ENCODE measurements at regions not wholly inside any gene's neighbourhood (a gene's known extent, or its start where the extent isn't known, plus 50 kb on each side); places are given as distances from the start of the nearest gene placed in this dataset.

DNA sequence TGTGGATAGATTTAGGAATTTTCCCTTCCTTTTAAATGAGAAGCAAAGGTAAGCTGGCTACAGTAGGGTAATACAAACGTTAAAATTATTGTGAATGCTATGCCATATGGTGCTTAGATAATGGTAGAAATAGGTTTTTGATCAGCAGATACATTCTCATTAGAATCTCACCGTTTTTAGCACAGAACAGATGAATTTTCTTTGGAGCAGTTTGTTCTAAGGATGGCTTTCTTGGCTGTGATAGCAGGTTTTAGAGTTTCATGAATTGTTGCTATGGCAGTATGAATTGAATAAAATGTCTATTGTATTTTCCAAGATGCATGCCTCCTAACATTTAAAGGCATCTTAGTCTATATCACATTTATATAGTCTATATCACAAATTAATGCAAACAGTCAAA is 1394.5 kb downstream of the EPHA7 start:
- H3K9me3 Mint-ChIP-seq: peaks cover 3% of the 10 kb centered on the region
- H3K27ac Mint-ChIP-seq: no peak overlapping the region
- H3K27me3 Mint-ChIP-seq (ENCODE audit: low read depth): no peaks in the 10 kb centered on the region
- intact Hi-C loops (cut with micrococcal nuclease): no loop called here
- no peak overlapping the region for H3K4me3 Mint-ChIP-seq
- no peaks in the 10 kb centered on the region for H3K4me1 Mint-ChIP-seq (ENCODE audit: low read depth)
- DNase-seq: no peak
- CTCF ChIA-PET: no interaction called here
- no peaks in the 10 kb centered on the region for H3K36me3 Mint-ChIP-seq (ENCODE audit: low read depth)

DNA sequence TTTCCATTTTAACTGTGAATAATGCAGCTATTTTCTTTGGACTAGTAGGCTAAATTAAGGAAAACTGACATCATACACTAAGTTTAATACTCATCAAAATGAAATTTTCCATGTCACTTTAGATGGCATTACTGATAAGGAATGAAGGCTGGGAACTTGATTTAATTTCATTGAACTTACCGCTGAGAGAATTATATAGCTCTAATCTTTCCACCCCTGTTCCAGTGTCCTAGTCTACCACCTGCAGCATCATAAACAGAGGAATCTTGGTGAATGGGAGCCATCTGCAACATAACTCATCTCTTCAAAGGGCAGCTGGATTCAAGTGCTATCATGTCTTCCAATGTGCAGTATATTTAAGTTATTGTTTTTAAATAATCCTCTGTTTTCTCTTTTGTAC is 1395.2 kb downstream of the EPHA7 start:
- Mint-ChIP-seq H3K36me3 (ENCODE audit: low read depth) (no peaks in the 10 kb centered on the region), H3K9me3 (peaks cover 3% of the 10 kb centered on the region), H3K27me3 (ENCODE audit: low read depth) (no peaks in the 10 kb centered on the region), H3K27ac (no peak overlapping the region), H3K4me1 (ENCODE audit: low read depth) (no peaks in the 10 kb centered on the region), H3K4me3 (no peak overlapping the region)
- CTCF ChIA-PET: no interaction called here
- intact Hi-C loops (cut with micrococcal nuclease): no loop called here
- no peak for DNase-seq

DNA sequence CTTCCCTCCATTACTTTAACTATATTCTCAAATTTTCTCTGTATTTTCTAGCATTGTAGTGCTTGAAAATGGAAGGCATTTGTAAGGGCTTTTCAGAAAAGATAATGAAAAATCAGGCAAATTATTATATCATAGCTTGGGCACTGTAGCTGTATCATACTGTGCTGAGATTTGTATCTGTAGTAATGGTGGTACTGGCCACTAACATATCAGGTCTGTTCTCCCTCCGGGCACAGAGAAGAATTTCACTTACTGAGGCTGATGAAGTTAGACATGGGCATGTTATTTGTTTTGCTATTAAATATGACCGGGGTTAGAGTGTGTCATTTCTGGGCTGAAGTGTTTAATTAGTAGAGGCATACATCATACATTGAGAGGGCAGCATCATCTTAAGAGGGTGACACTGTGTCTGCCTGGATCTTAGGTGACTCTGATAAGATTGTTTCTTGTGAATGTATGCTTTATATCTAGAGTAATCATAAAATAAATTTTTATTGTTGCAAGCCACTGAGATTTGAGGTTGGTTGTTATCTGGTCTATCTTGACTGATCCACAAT is 1395.9 kb downstream of the EPHA7 start:
- no peaks in the 10 kb centered on the region for H3K4me1 Mint-ChIP-seq (ENCODE audit: low read depth)
- CTCF ChIA-PET: no interaction called here
- no peak overlapping the region for H3K4me3 Mint-ChIP-seq
- H3K27me3 Mint-ChIP-seq (ENCODE audit: low read depth): no peaks in the 10 kb centered on the region
- intact Hi-C loops (cut with micrococcal nuclease): no loop called here
- DNase-seq: no peak
- H3K36me3 Mint-ChIP-seq (ENCODE audit: low read depth): no peaks in the 10 kb centered on the region
- no peak overlapping the region for H3K27ac Mint-ChIP-seq
- peaks cover 3% of the 10 kb centered on the region for H3K9me3 Mint-ChIP-seq

DNA sequence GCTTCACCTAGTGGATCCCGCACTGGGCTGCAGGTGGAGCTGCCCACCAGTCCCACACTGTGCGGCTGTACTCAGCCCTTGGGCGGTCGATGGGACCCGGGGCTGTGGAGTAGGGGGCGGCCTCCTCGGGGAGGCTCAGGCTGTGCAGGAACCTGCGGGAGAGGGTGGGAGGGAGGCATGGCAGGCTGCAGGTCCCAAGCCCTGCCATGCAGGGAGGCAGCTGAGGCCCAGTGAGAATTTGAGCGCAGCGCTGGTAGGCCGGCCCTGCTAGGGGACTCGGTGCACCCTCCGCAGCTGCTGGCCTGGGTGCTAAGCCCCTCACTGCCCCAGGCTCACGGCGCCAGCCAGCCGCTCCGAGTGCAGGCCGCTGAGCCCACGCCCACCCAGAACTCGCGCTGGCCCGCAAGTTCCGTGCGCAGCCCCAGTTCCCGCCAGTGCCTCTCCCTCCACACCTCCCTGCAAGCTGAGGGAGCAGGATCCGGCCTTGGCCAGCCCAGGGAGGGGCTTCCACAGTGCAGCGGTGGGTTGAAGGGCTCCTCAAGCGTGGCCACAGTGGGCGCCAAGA is 1407.6 kb downstream of the EPHA7 start:
- CTCF ChIA-PET: no interaction called here
- Mint-ChIP-seq H3K4me3 (no peak overlapping the region), H3K9me3 (peaks cover 5% of the 10 kb centered on the region), H3K27ac (no peak overlapping the region), H3K27me3 (ENCODE audit: low read depth) (no peaks in the 10 kb centered on the region), H3K4me1 (ENCODE audit: low read depth) (no peaks in the 10 kb centered on the region), H3K36me3 (ENCODE audit: low read depth) (no peaks in the 10 kb centered on the region)
- intact Hi-C loops (cut with micrococcal nuclease): no loop called here
- no peak for DNase-seq

DNA sequence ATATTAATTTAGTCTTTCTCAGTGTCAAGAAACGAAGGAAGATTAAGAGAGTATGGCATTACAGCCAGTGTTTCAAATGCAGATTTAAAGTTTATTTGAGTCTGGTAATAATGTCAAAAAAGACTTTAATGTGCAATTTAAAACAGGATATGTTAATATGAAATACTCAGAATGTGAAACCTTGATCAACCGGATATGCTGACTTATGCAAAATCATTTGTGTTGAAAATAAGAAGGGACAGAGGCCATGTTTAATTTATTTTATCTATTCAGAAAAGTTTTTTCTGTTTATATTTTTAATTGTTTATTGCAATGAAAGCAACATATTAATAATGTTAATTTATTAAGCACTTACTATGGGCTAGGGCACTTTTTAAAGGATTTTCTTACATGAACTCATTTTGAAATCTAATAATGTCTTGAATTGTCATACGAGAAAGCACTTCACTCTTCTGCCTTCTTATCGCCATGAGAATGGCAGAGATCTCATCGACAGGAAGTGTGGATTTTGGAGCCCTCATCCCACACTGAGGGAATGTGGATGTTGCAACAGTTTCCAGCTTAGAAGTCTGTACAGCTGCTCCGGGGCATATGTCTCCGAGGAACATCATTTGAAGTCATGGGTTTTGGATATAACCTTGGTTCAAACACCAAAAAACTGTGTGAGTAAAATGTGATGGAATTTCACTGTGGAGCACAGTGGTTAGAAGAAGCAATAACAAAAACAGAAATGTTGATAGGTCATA is 1410.4 kb downstream of the EPHA7 start:
- H3K4me1 Mint-ChIP-seq (ENCODE audit: low read depth): no peaks in the 10 kb centered on the region
- CTCF ChIA-PET: no interaction called here
- H3K27ac Mint-ChIP-seq: no peak overlapping the region
- no peak for DNase-seq
- no peaks in the 10 kb centered on the region for H3K27me3 Mint-ChIP-seq (ENCODE audit: low read depth)
- intact Hi-C loops (cut with micrococcal nuclease): no loop called here
- H3K4me3 Mint-ChIP-seq: no peak overlapping the region
- peaks cover 4% of the 10 kb centered on the region for H3K9me3 Mint-ChIP-seq
- H3K36me3 Mint-ChIP-seq (ENCODE audit: low read depth): no peaks in the 10 kb centered on the region

DNA sequence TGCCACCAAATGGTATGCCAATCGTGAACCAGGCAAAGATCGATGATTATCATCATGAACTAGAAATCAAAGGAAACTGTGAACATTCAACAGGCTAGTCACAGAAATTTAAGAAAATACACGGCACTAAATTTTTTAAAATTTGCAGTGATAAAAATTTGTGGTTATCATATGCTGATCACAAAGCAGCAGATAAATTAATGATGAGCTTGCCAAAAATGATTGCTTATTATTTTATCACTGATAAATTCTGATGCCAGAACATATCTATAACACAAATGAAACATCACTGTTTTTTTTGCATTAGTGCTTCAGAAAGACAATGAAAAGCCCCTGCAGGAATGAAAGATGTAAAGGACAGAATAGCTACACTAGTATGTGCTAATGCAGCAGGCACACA is 1413.2 kb upstream of the MAP3K7 start:
- intact Hi-C loops (cut with micrococcal nuclease): no loop called here
- Mint-ChIP-seq H3K9me3 (peaks cover 1% of the 10 kb centered on the region), H3K4me3 (no peak overlapping the region), H3K4me1 (ENCODE audit: low read depth) (no peaks in the 10 kb centered on the region), H3K36me3 (ENCODE audit: low read depth) (no peaks in the 10 kb centered on the region), H3K27me3 (ENCODE audit: low read depth) (no peaks in the 10 kb centered on the region), H3K27ac (no peak overlapping the region)
- CTCF ChIA-PET: no interaction called here
- DNase-seq: no peak

DNA sequence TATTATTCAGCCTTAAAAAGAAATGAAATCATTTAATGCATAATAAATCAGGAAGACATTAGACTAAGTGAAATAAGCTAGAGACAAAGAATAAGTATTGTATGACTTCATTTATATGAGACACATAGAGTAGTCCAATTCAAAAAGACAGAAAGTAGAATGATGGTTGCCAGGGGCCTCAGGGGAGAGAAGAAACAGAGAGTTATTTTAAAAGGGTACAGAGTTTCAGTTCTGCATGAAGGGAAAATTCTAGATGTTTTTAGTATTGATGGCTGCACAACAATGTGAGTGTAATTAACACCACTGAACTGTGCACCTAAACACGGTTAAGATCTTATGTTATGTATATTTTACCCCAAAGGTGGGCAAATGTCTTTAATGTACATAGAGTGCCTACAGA is 1407.9 kb upstream of the MAP3K7 start:
- peaks cover 13% of the 10 kb centered on the region for H3K9me3 Mint-ChIP-seq
- DNase-seq: no peak
- CTCF ChIA-PET: no interaction called here
- H3K4me1 Mint-ChIP-seq (ENCODE audit: low read depth): no peaks in the 10 kb centered on the region
- intact Hi-C loops (cut with micrococcal nuclease): no loop called here
- H3K27me3 Mint-ChIP-seq (ENCODE audit: low read depth): no peaks in the 10 kb centered on the region
- no peak overlapping the region for H3K4me3 Mint-ChIP-seq
- no peaks in the 10 kb centered on the region for H3K36me3 Mint-ChIP-seq (ENCODE audit: low read depth)
- no peak overlapping the region for H3K27ac Mint-ChIP-seq

DNA sequence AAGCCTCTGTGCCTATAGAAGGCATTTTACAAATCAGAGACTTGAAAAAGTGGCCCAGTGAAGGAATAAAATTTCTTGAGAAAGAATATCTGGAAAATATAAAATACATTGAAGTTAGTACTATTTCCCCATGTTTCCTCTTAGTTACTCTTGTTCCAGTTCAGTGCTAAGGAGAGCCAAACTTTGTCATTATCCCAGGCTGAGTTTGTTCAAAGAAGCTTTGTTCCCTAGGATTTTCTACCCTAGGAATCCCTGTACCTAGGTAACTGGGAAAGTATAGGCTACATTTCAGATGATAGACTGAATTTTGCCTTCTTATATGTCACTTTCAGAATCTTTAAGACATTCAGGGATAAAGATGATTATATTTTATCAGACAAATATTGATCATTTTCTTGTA is 1395.7 kb upstream of the MAP3K7 start:
- Mint-ChIP-seq H3K36me3 (ENCODE audit: low read depth) (no peaks in the 10 kb centered on the region), H3K4me3 (no peak overlapping the region), H3K27ac (no peak overlapping the region), H3K27me3 (ENCODE audit: low read depth) (no peaks in the 10 kb centered on the region), H3K9me3 (no peaks in the 10 kb centered on the region), H3K4me1 (ENCODE audit: low read depth) (no peaks in the 10 kb centered on the region)
- intact Hi-C loops (cut with micrococcal nuclease): no loop called here
- CTCF ChIA-PET: no interaction called here
- DNase-seq: no peak

DNA sequence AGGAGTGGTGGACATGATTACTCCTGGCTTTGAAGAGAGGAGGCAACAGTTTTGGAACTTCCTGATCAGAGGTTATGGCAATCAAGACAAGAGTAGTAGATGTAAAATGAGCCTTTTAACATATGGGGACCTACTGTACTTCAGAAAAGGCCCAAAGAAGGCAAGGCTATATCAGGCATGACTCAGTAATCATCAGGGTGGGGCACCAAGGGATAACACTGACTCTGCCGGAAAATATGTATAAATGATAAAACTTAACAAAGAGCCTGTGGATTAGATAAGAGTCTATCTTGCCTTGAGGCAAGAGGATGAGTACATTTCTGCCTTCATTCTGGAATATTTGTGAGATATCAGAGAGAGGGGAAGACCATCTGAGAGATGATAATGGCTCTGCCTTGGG is 1389.9 kb upstream of the MAP3K7 start:
- no peaks in the 10 kb centered on the region for H3K36me3 Mint-ChIP-seq (ENCODE audit: low read depth)
- no peak overlapping the region for H3K27ac Mint-ChIP-seq
- CTCF ChIA-PET: no interaction called here
- H3K27me3 Mint-ChIP-seq (ENCODE audit: low read depth): no peaks in the 10 kb centered on the region
- peaks cover 7% of the 10 kb centered on the region for H3K9me3 Mint-ChIP-seq
- no peak for DNase-seq
- H3K4me1 Mint-ChIP-seq (ENCODE audit: low read depth): no peaks in the 10 kb centered on the region
- intact Hi-C loops (cut with micrococcal nuclease): no loop called here
- no peak overlapping the region for H3K4me3 Mint-ChIP-seq

DNA sequence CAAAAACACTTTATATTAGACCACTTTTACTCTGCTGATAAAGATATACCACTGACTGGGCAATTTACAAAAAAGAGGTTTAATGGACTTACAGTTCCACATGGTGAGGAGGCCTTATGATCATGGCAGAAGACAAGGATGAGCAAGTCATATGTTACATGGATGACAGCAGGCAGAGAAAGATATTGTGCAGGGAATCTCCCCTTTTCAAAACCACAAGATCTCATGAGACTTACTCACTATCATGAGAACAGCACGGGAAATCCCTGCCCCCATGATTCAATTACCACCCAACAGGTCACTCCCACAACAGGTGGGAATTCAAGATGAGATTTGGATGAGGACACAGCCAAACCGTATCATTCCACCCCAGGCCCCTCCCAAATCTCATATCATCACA is 1383.8 kb upstream of the MAP3K7 start:
- intact Hi-C loops (cut with micrococcal nuclease): no loop called here
- CTCF ChIA-PET: no interaction called here
- Mint-ChIP-seq H3K4me1 (ENCODE audit: low read depth) (no peaks in the 10 kb centered on the region), H3K36me3 (ENCODE audit: low read depth) (no peaks in the 10 kb centered on the region), H3K4me3 (no peak overlapping the region), H3K27me3 (ENCODE audit: low read depth) (no peaks in the 10 kb centered on the region), H3K9me3 (peaks cover 19% of the 10 kb centered on the region), H3K27ac (no peak overlapping the region)
- peak; percentile 4 for DNase-seq

DNA sequence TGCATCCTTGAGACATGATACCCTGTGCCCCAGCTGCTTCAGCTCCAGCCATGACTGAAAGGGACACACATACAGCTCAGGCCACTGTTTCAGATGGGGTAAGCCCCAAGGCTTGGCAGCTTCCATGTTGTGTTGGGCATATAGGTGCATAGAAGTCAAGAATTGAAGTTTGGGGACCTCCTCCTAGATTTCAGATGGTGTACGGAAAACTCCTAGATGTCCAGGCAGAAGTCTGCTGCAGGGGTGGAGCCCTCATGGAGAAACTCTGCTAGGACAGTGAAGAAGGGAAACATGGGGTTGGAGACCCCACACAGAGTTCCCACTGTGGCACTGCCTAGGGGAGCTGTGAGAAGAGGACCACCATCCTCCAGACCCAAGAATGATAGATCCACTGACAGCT is 1379.0 kb upstream of the MAP3K7 start:
- Mint-ChIP-seq H3K4me3 (no peak overlapping the region), H3K9me3 (peaks cover 21% of the 10 kb centered on the region), H3K27ac (no peak overlapping the region), H3K36me3 (ENCODE audit: low read depth) (no peaks in the 10 kb centered on the region), H3K4me1 (ENCODE audit: low read depth) (no peaks in the 10 kb centered on the region), H3K27me3 (ENCODE audit: low read depth) (no peaks in the 10 kb centered on the region)
- CTCF ChIA-PET: no interaction called here
- intact Hi-C loops (cut with micrococcal nuclease): no loop called here
- DNase-seq: no peak

DNA sequence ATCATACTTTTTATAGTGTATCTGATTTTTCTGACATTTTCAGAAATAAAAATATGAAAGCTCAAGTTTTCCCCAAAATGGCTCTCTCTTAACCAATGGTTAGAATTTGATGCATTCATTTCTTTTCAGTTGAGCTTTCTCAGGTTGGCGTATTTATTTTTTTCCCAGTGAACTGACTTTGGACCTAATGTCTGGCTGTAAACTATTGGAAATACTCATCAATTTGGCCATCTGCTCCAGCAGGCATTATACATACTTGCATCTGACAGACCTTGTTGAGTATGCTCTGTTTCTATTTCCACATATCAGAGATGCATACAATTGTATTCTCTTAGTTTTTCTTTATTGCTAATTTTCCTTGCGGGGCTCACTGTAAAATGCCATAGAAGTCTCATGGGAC is 1374.8 kb upstream of the MAP3K7 start:
- CTCF ChIA-PET: no interaction called here
- intact Hi-C loops (cut with micrococcal nuclease): no loop called here
- Mint-ChIP-seq H3K27ac (no peak overlapping the region), H3K36me3 (ENCODE audit: low read depth) (no peaks in the 10 kb centered on the region), H3K4me1 (ENCODE audit: low read depth) (no peaks in the 10 kb centered on the region), H3K27me3 (ENCODE audit: low read depth) (no peaks in the 10 kb centered on the region), H3K9me3 (peaks cover 21% of the 10 kb centered on the region), H3K4me3 (no peak overlapping the region)
- no peak for DNase-seq

DNA sequence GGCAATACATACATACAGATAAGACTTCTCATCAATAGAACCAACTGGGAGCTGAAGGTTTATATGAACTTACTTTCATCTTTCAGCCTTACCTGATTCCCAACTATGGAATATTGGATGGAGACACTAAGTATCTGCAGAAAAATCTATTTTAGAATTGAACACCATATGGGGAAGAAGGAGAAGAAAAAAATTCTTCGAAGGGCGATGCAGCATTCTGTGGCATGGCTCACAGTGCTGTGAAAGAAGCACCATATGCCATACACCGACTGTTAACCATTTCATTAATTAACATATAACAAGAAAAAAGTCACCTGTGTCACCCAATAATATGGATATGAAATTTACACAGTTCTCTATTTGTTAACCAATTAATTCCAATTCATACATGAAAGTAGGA is 1374.4 kb upstream of the MAP3K7 start:
- no peaks in the 10 kb centered on the region for H3K4me1 Mint-ChIP-seq (ENCODE audit: low read depth)
- no peak overlapping the region for H3K27ac Mint-ChIP-seq
- no peaks in the 10 kb centered on the region for H3K27me3 Mint-ChIP-seq (ENCODE audit: low read depth)
- H3K9me3 Mint-ChIP-seq: peaks cover 18% of the 10 kb centered on the region
- H3K4me3 Mint-ChIP-seq: no peak overlapping the region
- intact Hi-C loops (cut with micrococcal nuclease): no loop called here
- no peak for DNase-seq
- H3K36me3 Mint-ChIP-seq (ENCODE audit: low read depth): no peaks in the 10 kb centered on the region
- CTCF ChIA-PET: no interaction called here
